KBM-7 (cell line): ENCODE measurements at regions not wholly inside any gene's neighbourhood (a gene's known extent, or its start where the extent isn't known, plus 50 kb on each side); places are given as distances from the start of the nearest gene placed in this dataset.

Source experiments
- DNase-seq: peaks from one replicate; pipeline ENCODE4 v3.0.0-alpha.2; 2015
- in situ Hi-C: fragments of 300-500 bp; cut with MboI; formaldehyde crosslinking; loops from 2 replicates; pipeline ENCODE4 v1.14.3; 2020; ENCODE audit warnings: low sequenced_read_pairs, low pct_unique_long_range_greater_than_20kb, mixed read lengths

DNA sequence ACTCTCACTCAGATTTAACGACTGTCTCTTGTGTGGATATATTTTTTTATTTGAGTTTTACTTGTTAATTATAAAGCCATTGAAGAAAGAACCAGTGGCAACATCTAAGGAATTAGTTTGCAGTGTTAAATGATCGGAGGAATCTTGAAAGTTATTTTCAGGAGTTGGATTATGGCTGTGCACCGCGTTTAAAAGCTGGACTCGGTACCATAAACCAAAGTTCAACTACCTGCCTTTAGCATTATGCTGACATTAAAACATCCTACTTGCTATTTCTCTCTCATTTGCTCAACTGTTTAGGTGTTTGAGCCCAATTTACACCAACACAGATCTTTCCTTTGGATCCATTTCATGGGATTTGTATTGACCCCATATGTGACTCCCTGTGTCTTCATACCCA is 289.4 kb upstream of the SASH1 start:
- in situ Hi-C loops: no loop called here
- no peak for DNase-seq

DNA sequence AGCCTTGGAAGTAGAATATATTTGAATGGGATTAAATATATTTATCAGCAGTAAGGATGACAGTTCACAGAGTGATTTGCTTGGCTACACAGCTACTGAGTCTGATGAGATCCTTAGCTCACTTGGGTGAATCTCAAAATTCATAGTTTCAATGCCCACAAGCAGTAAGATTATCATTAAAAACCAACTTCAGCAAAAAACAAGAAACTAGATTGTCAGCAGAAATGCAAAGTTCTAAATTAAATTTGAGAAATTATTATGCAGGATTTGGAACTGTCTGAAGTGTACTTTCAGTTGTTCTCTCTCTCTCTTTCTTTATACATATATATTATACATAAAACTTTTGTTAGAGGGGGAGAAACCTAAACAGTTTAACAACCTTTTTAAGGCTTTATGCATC is 288.8 kb upstream of the SASH1 start:
- DNase-seq: no peak
- in situ Hi-C loops: no loop called here

DNA sequence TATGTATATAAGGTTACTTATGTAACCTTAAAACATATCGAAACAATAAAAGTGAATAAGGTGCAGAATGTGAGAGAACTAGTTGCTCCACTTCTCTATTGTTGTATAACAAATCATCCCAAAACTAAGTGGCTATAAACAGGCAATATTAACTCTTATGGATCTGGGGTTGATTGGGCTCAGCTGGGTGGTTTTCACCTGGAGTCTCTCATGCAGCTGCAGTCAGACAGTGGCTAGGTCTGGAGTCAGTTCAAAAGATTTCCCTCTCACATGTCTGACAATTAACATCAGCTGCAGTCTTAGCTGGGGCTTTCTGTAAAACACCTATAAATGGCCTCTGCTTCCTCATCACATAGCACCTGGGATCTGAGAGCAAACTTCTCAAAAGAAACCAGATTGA is 288.4 kb upstream of the SASH1 start:
- no peak for DNase-seq
- in situ Hi-C loops: no loop called here

DNA sequence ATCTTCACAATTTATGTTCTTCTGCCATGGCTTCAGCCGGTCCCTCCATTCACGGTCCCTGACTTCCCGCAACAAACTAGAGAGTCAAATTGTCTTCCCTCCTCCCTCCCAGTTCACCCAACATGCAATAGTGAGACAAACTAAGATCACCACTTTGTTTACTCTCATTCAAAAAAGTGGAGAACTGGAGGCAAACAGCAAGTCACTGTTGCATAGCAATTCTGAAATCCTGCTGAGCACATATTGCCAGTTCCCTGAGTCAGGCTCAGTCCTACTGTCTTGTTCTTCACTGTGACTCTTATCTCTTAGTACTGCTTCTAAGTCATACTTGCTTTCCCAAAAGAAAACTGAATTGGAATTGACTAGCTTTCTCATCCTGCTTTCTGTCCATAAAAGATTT is 287.2 kb upstream of the SASH1 start:
- no peak for DNase-seq
- in situ Hi-C loops: no loop called here

DNA sequence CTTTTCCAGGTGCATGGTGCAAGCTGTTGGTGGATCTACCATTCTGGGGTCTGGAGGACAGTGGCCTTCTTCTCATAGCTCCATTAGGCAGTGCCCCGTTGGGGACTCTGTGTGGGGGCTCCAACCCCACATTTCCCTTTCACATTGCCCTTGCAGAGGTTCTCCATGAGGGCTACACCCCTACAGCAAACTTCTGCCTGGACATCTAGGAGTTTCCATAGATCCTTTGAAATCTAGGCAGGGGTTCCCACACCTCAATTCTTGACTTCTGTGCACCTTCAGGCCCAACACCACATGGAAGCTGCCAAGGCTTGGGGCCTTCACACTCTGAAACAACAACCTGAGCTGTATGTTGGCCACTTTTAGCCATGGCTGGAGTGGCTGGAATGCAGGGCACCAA is 282.8 kb upstream of the SASH1 start:
- DNase-seq: no peak
- in situ Hi-C loops: no loop called here

DNA sequence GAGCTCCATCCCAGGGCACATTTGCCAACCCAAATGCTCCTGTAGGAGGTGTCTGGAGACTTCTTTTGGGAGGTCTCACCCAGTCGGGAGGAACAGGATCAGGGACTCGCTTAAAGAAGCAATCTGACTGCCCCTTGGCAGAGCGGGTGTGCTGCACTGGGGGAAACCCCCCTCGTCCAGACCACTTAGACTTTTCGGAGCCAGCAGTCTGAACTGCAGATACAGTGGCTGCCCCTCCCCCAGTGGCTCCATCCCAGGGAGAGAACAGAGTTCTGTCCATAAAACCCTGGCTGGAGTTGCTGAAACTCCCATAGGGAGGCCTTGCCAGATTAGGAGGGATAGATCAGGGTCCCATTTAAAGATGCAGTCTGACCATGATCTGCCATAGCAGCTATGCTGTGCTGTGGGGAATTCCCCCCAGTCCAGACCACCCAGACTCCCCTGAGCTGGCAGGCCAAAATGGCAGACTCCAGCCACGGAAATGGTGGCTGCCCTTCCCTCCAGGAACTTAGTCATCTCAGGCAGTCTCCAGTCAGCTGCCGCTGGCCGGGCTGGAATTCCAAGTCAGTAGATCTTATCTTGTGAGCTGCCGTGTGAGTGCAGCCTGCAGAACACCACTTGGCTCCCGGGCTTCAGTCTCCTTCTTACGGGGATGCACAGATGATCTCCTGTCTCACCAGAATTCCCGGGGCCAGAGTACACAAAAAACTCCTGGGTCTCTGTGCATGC is 278.1 kb upstream of the SASH1 start:
- in situ Hi-C loops: no loop called here
- DNase-seq: no peak

DNA sequence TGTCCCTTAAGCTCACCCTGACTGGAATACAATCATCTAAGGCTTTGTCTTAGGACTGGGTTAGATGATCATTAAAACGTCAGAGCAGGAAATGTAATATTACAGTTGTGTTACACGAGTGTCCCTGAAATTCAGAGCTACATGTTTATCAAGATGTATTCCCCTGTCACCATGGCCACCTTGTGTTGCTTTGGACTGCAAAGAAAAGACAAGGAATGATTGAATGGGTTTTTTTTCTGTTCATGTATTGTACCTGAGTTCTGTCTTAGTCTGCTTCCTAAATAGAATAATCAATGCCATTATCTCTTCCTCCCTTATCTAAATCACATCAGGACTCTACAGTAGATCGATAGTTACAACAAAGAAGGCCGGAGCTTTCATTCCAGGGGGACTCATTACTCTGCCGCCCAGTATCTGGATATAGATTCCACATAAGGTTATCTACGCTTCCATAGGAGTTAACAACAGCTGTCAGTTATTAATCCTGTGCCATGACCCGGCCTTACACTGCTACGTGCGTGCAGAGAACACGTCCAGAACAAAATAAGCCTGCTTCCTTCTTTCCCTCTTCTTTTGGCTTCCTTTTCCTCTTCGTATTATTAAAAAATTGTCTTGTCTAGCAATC is 274.1 kb upstream of the SASH1 start:
- in situ Hi-C loops: no loop called here
- no peak for DNase-seq

DNA sequence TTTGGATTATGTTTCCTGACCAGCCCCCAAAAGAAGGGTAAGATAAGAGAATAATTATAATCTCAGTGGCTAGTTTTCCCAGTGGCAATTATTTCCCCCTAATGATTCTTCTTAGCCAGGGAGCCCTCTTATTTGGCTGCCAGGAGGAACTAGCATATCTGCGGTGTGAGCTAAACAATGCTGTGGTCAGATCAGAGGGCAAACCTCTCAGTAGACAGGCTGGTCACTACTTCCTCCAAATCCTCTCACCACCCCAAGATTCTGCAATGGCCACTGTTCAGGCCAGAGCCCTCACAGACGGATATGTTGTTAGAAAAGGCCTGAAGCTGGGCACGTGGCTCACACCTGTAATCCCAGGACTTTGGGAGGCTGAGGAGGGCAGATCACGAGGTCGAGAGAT is 273.4 kb upstream of the SASH1 start:
- in situ Hi-C loops: no loop called here

DNA sequence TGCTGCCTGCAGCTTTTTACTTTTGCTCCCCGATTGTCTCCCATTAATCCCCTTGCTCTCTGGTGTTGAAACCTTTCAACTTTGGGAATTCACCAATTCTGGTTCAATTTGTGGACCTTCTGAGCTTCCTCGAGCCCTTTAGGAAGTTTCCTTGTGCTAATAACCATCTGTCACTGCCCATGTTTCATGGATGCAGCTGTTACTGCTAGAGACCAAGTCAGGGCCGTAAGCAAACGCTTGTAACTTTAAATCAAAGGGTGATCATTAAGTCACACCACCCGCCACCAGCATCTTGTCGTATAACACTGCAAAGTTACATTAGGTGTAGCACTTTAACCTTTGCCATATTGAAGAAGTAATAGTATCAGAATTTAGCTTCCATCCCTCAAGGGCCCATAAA is 268.3 kb upstream of the SASH1 start:
- in situ Hi-C loops: no loop called here
- DNase-seq: no peak

More for the DNA sequence above, 273.4 kb upstream of the SASH1 start:
- no peak for DNase-seq

DNA sequence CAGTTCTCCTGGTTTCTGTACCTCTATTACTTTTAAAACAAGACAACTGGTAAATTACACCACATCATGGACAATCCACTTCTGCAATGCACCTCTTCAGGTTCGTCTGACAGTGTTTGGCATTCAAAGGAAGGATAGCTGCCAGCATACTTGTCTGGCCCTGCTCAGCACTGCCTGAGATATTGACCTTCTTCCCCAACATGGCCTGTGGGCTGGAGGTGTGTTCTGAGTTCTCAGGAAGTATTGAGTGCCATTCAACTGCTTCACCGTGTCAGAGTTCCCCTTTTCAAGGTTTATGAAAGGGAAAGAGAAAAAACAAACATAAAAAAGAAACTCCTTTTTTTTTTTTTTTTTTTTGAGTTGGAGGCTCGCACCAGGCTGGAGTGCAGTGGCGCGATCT is 267.9 kb upstream of the SASH1 start:
- DNase-seq: peak; percentile 15
- in situ Hi-C loops: no loop called here

DNA sequence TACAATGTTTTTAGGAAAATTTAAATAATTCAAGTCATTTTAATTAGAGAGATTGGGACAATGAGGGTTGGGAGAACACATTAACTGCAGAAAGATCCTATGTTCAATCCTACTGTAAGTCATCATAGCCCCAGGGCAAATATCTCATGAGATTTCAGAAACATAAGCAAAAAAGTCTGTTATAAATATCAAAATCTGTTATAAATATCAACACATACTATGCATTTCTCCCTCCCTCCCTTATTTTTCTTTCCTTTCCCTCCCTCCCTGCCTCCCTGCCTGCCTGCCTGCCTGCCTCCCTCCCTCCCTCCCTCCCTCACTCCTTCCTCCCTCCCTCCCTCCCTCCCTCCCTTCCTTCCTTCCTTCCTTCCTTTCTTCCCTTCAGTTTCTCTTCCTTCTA is 267.3 kb upstream of the SASH1 start:
- DNase-seq: no peak
- in situ Hi-C loops: no loop called here

DNA sequence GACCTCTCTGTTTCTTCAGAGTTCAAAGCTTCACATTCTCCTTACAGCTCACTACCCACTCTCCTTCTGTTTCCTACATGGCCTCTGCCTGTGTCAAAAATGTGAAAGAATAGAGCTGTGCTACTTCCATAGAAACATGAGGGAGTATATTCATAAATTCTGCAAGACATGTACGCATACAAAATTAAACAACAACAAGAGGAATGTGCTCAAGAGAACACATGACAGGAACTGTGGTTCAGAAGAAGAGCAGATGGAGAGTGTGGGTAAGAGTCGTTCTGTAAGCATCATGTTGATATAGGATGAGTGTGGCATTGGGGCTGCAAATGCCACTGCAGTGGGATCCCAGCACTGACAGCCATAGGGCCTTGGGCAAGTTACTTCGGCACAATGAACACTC is 266.6 kb upstream of the SASH1 start:
- in situ Hi-C loops: no loop called here
- DNase-seq: no peak

DNA sequence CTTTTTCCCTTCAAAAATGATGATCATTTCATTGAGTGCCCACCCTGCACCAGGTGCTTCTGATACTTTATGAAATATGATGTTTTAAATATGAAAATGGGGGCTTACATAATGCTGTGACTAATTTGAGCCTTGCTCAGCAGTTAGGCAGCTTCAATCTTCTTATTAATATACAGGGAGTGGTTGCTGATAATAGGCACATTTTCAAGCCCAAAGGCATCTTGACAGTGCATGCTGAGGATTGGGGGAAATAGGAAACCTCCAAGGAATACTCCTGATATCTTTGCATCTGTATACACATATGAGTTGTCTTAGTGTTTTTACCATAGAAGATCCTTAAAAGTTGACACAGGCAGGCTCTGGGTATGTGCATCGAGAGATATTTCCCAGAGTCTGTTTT is 262.3 kb upstream of the SASH1 start:
- no peak for DNase-seq
- in situ Hi-C loops: no loop called here

DNA sequence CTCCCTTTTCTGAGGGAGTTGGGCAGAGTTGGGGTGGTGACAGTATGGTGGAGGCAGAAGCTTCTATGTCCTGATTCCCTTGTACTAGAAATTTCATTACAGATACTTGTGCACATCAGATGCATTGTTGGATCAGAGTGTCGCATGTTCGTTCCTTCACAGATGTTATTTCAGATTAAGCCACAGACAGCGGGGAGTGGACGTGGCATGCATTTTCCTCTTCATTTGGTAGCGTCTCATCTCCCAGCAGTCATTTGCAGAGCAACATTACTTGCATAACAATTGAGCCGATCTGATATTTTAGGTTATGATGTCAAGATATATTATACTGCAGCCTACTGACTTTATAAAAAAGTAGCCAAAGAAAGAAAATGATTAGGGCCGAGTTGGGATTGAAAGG is 261.6 kb upstream of the SASH1 start:
- DNase-seq: no peak
- in situ Hi-C loops: no loop called here

DNA sequence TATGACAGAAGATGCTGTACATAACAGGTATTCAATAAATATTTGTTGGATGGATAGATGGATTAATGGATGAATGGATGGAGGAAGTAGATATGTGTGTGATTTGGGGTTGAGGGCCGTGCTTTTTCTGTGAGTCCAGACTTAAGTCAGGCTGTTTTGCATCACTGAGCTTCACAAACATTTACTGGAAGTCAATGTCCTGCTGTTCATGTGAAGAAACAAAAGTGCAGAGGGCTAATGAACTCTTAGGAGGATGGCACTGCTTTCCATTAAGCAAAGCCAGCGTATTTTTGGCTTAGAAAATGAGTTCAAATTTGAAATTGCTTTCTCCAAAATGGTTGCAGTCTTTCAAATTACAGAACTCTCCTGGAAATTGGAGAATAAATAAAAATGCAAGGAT is 260.6 kb upstream of the SASH1 start:
- in situ Hi-C loops: no loop called here
- no peak for DNase-seq

DNA sequence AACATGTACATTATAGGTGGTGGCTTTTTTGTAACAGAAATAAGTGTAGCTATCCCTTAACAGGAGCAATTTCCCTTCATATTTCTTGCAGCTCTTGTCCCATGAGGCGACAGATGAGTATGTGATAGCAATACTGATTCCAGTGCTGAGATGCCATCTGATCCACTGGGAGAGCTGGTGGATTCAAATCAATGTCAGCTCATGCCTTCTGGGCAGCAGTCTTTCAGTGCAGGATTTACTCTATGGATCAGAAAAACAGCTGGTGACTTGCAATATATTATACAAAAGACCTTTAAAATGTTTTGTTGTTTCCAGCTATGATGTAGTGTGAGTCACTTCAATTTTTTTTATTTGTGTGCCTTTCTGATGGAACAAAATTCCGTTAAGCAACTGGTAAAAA is 259.9 kb upstream of the SASH1 start:
- no peak for DNase-seq
- in situ Hi-C loops: no loop called here

DNA sequence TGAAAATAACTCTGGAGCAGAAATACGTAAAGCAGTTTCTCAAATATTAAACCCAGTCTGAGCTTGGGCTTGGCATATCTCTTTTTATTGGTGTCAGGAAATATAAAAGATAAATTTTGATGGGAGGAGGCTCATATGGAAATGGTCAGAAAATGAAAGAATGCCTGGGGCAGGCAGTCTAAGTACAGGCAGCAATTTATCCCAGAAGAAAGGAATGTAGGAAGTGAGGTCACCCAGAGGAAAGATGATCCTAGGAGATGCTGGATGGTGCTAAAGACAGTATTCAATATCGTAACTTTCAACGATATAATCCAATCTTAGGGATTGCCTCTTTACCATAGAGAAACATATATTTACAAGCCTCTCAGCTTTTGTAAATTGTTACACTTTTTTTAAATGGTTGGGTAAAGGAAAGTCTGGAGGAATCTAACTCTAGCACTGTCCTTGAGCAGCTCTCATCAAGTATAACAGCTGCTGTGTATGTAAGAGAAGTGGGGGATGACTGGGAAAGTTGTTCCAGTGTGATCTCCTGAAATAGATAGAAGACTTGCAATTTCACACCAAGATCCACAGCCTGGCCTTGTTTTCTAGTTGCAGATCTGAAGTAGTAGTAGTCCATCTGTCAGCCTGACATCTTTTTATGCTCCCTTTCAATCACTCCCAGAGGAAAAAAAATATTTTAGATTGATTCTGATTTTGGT is 256.9 kb upstream of the SASH1 start:
- DNase-seq: no peak
- in situ Hi-C loops: no loop called here

DNA sequence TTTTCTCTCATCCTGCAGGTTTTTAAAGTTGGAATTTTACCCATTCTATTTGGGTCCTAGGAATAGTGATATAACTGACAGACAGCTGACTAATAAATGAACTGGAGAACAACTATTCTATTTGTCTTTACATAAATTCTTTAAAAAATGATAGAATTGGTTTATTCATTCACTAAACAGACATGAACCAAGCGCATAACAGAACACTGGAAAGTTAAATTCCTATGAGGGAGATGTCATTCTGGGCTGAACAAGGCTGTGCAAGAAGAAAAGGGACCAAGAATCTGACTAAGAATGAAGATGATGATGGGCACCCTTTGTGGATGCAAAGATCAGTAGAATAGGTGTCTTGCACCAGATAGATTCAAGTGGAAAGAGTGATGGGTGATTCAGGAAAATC is 256.3 kb upstream of the SASH1 start:
- in situ Hi-C loops: no loop called here
- DNase-seq: no peak

DNA sequence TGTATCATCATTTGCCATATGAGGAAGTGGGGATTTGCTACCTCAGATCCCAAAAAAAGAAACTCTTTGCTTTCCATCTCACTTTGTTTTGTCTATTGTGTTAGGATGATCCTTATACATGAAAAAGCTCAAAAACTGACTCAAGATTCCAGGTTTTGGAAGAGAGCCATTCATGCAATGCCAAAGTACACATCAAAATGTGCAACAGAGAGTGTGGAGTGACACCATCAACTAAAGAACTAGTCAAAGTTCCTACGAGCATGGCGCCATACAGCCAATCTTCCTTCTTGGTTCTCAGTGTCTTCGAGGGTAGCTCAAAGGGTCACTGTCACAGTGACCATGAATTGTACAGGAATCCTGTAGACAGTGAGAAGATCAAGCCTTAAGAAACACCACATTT is 255.8 kb upstream of the SASH1 start:
- in situ Hi-C loops: no loop called here

DNA sequence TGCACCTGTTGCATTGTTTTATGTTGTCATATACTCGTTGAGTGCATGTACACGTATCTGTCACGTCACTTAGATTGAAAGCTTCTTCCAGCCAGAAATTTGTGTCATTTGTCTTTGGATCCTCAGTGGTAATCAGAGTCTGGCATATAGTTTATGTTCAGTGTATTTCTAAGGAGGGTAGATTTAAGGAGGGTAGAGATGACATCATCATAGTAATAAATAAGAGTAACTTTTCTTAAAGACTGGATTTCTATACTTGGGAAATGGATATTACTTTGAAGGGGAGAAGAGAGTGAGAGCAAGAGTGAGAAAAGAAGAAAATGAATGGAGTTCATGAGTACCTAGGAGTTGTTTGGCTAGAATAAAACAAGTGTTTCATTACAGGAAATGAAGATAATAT is 255.0 kb upstream of the SASH1 start:
- in situ Hi-C loops: no loop called here
- no peak for DNase-seq

More for the DNA sequence above, 255.8 kb upstream of the SASH1 start:
- DNase-seq: no peak

DNA sequence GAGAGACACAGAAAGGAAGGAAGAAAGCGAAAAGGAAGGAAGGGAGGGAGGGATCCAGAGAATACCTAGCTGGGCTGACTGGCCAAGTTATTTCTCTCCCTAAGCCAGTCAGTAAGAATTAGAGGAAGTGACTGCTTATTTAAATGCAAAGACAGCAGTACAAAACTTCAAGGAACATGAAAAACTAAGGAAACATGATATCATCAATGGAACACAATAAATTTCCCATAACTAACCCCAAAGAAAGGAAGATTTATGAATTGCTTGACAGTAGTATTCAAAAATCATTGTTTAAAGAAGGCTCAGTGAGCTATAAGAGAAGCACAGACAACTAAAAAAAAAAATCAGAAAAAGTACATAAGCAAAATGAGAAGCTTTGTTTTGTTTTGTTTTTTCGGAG is 252.3 kb upstream of the SASH1 start:
- DNase-seq: no peak
- in situ Hi-C loops: no loop called here
